GM23338 (cell line): ENCODE measurements at regions not wholly inside any gene's neighbourhood (a gene's known extent, or its start where the extent isn't known, plus 50 kb on each side); places are given as distances from the start of the nearest gene placed in this dataset.

ENCODE experiments used
- CREB1 ChIP-seq: fragments of 250-450 bp; sonication (Bioruptor Pico); IDR thresholded peaks from 2 replicates; pipeline ENCODE4 v1.5.0; 2020; ENCODE audit warnings: low read depth, mild to moderate bottlenecking, moderate library complexity
- CTCF ChIP-seq, 2 experiments: fragments of 200-600 bp in 1 of 2; sonication (generic) in 1 of 2; conservative IDR thresholded peaks; 2 replicates each; pipeline versions ENCODE4 v1.5.1 to v1.6.1; 2016 to 2017; ENCODE audit warnings: antibody characterized with exemption in 2 of 2, low read depth in 2 of 2, mild to moderate bottlenecking in 2 of 2, moderate library complexity in 1 of 2
- ETS1 ChIP-seq: IDR thresholded peaks from 2 replicates; pipeline ENCODE4 v1.6.1; 2016; ENCODE audit warnings: antibody characterized with exemption
- EZH2 ChIP-seq: fragments of 200-600 bp; sonication (generic); IDR thresholded peaks from one replicate; pipeline ENCODE4 v1.8.0; 2017; ENCODE audit warnings: antibody characterized with exemption, mild to moderate bottlenecking, low read depth; ENCODE audit not compliant: unreplicated experiment
- EZH2phosphoT487 ChIP-seq: fragments of 200-600 bp; sonication (generic); IDR thresholded peaks from one replicate; pipeline ENCODE4 v1.8.1; 2018; ENCODE audit warnings: antibody characterized with exemption; ENCODE audit not compliant: unreplicated experiment
- JUNB ChIP-seq: IDR thresholded peaks from one replicate; pipeline ENCODE4 v1.6.1; 2016; ENCODE audit warnings: antibody characterized with exemption; ENCODE audit not compliant: unreplicated experiment
- POLR2AphosphoS5 ChIP-seq: IDR thresholded peaks from 2 replicates; pipeline ENCODE4 v1.6.1; 2016; ENCODE audit warnings: antibody characterized with exemption, low read depth
- REST ChIP-seq: IDR thresholded peaks from one replicate; pipeline ENCODE4 v1.6.1; 2018; ENCODE audit warnings: antibody characterized with exemption; ENCODE audit not compliant: unreplicated experiment
- ZNF331 ChIP-seq: fragments of 250-450 bp; sonication (Bioruptor Pico); IDR thresholded peaks from 2 replicates; pipeline ENCODE4 v1.5.0; 2020; ENCODE audit warnings: low read depth, mild to moderate bottlenecking, moderate library complexity

GRCh38 chr2:60125611-60126426 lies 427.6 kb downstream of the BCL11A start:
- no peak for TF ChIP-seq CTCF (conservative IDR thresholded peaks at IDR 0.05; ENCODE audit: low read depth in 2 of 2)
- no peak for TF ChIP-seq POLR2AphosphoS5
- TF ChIP-seq REST: no peak
- TF ChIP-seq EZH2: no peak
- TF ChIP-seq JUNB: no peak
- no peak for TF ChIP-seq EZH2phosphoT487
- TF ChIP-seq CREB1 (CRISPR knock-in tag): no peak
- TF ChIP-seq ETS1: no peak
- no peak for TF ChIP-seq ZNF331
